ENCODE measurements at regions not wholly inside any gene's neighbourhood (a gene's known extent, or its start where the extent isn't known, plus 50 kb on each side); places are given as distances from the start of the nearest gene placed in this dataset.
"Not testable (repeated sequence)": the region's sequence is repeated elsewhere in the genome, so short reads cannot be mapped to it uniquely, and the experiment has no call there.

DNA sequence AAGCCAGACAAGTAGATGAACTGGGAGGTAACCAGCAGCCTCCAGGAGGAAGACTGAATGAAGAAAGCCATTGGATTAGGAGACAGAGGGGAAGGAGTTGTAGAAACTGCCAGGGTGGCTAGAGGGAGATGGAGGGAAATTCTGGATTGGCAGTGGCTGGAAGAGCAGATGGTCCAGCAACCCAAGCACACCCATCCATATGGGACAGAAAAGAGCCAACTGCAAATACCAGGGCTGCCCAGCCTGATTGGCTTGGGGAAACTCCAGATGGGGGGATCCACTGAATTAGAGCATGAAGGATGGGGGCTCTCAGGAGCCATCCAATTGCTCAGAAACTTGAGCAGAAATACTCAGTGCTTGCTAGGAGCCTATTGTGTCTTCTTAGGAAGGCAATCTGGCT is 173.5 kb upstream of the EPB41L3 start:
- Histone ChIP-seq H3K4me3 (ENCODE audit: low read depth, low read length) (no peak overlapping the region), H3K9ac (ENCODE audit: low read depth, low read length) (no peak overlapping the region), H3K27me3 (ENCODE audit: control insufficient read depth, insufficient read depth, low read length) (no peaks in the 10 kb centered on the region), H3K36me3 (ENCODE audit: control insufficient read depth, insufficient read depth, low read length) (no peaks in the 10 kb centered on the region), H3K9me3 (ENCODE audit: control insufficient read depth, insufficient read depth, low read length) (no peaks in the 10 kb centered on the region), H3K4me1 (ENCODE audit: control insufficient read depth, insufficient read depth, low read length) (no peaks in the 10 kb centered on the region)

DNA sequence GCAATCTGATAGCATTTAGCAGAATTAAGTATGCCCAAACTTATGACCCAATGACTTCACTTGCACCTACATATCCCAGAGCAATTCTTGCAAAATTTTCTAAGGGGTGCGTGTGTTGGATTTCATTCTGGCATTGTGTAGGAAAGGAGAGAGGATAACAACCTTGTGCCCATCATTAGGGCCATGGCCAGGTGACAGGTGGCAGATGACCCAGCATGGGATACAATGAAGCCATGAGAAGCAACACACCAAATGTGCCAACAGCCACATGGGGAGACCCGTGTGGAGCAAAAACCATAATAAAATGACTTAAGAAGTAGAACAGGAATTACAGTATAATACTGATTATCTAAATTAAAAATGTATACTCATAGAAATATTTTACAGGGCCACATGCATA is 166.9 kb upstream of the EPB41L3 start:
- Histone ChIP-seq H3K9ac (ENCODE audit: low read depth, low read length) (no peak overlapping the region), H3K4me1 (ENCODE audit: control insufficient read depth, insufficient read depth, low read length) (no peaks in the 10 kb centered on the region), H3K36me3 (ENCODE audit: control insufficient read depth, insufficient read depth, low read length) (no peaks in the 10 kb centered on the region), H3K4me3 (ENCODE audit: low read depth, low read length) (no peak overlapping the region), H3K9me3 (ENCODE audit: control insufficient read depth, insufficient read depth, low read length) (no peaks in the 10 kb centered on the region), H3K27me3 (ENCODE audit: control insufficient read depth, insufficient read depth, low read length) (no peaks in the 10 kb centered on the region)

DNA sequence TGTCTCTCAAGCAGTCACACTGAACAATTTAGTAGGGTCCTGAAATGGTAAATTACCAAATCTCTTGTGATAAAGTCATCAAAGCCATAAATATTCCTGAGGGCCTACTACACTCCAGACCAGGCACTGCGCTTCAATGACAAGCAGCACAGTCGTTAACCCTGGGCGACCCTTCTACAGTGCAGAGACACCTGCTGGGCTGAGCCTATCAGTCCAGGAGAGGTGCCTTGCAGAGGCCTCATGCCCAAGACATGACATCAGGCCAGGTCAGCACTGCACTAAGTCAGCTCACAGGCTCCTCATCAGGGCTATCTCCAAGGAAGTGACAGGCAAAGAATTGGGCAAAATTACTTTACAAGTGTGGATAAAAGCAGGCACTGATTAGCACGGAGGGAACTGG is 166.4 kb upstream of the EPB41L3 start:
- H3K27me3 ChIP-seq (ENCODE audit: control insufficient read depth, insufficient read depth, low read length) = no peaks in the 10 kb centered on the region
- no peaks in the 10 kb centered on the region for H3K9me3 ChIP-seq (ENCODE audit: control insufficient read depth, insufficient read depth, low read length)
- H3K4me3 ChIP-seq (ENCODE audit: low read depth, low read length) = no peak overlapping the region
- no peaks in the 10 kb centered on the region for H3K36me3 ChIP-seq (ENCODE audit: control insufficient read depth, insufficient read depth, low read length)
- H3K4me1 ChIP-seq (ENCODE audit: control insufficient read depth, insufficient read depth, low read length) = no peaks in the 10 kb centered on the region
- no peak overlapping the region for H3K9ac ChIP-seq (ENCODE audit: low read depth, low read length)

DNA sequence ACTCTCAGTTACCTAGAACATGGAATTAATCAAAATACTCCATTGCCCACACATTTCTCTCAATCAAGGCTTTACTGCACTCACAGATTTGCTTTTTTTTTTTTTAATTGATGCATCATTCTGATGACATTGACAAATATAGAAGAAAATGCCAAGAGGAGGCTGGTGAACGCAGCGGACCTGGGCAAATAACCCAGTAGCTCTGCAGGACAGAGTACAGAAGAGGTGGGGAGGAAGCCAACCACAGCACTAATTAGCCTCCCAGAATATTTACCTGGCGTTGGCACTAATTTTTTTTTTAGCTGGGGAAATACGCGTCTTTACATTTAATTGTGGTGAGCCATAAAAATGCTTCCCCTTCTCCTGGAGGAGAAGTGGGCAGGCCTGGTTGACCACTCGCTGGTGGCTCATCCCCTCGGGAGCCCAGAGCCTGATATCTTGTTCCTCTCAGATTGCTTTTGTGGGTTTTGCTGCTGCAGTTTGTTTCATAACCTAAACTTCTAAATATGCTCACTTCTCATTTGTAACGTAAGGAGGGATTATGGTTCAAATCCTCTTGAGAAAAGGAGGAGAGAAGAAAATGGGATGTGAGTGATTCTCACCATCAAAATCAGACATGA is 165.8 kb upstream of the EPB41L3 start:
- H3K9ac ChIP-seq (ENCODE audit: low read depth, low read length) = no peak overlapping the region
- no peaks in the 10 kb centered on the region for H3K27me3 ChIP-seq (ENCODE audit: control insufficient read depth, insufficient read depth, low read length)
- no peaks in the 10 kb centered on the region for H3K36me3 ChIP-seq (ENCODE audit: control insufficient read depth, insufficient read depth, low read length)
- no peaks in the 10 kb centered on the region for H3K4me1 ChIP-seq (ENCODE audit: control insufficient read depth, insufficient read depth, low read length)
- no peaks in the 10 kb centered on the region for H3K9me3 ChIP-seq (ENCODE audit: control insufficient read depth, insufficient read depth, low read length)
- no peak overlapping the region for H3K4me3 ChIP-seq (ENCODE audit: low read depth, low read length)

DNA sequence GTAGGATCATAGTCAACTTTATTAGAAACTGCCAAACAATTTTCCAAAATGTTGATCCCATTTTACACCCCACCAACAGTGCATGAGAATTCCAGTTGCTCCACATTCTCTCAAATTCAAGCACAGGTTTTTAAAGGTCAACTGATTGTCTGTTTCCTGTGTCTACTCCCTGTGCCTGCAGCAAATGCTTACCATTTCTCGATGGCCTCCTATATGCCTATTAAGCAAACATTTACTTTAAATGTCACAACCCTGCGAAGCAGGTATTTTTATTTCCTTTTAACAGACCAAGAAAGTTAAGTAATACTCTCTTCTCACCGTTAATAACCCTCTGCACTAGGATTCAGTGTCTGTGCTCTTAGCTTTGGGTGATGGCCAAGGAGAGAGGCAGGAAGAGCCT is 163.8 kb upstream of the EPB41L3 start:
- Histone ChIP-seq H3K4me1 (ENCODE audit: control insufficient read depth, insufficient read depth, low read length) (no peaks in the 10 kb centered on the region), H3K9ac (ENCODE audit: low read depth, low read length) (no peak overlapping the region), H3K4me3 (ENCODE audit: low read depth, low read length) (no peak overlapping the region), H3K36me3 (ENCODE audit: control insufficient read depth, insufficient read depth, low read length) (no peaks in the 10 kb centered on the region), H3K27me3 (ENCODE audit: control insufficient read depth, insufficient read depth, low read length) (no peaks in the 10 kb centered on the region), H3K9me3 (ENCODE audit: control insufficient read depth, insufficient read depth, low read length) (no peaks in the 10 kb centered on the region)

DNA sequence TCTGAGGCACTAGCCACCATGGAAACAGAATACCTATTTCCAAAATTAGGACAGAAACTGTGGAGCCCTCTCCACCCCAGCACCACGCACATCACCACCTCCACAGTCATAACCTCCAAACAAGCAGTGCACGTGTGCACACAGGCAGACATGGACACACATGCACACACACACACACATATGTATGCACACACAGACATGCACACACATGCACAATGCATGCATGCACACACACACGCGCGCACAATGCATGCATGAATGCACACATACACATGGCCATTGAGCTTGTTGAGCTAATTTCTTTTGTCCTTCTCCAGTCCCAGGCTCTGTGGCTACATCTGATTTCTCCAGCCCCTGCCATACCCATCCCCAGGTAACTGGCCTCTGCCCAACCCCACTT is 161.6 kb upstream of the EPB41L3 start:
- no peaks in the 10 kb centered on the region for H3K4me1 ChIP-seq (ENCODE audit: control insufficient read depth, insufficient read depth, low read length)
- H3K9ac ChIP-seq (ENCODE audit: low read depth, low read length) = no peak overlapping the region
- H3K27me3 ChIP-seq (ENCODE audit: control insufficient read depth, insufficient read depth, low read length) = no peaks in the 10 kb centered on the region
- H3K9me3 ChIP-seq (ENCODE audit: control insufficient read depth, insufficient read depth, low read length) = no peaks in the 10 kb centered on the region
- no peak overlapping the region for H3K4me3 ChIP-seq (ENCODE audit: low read depth, low read length)
- no peaks in the 10 kb centered on the region for H3K36me3 ChIP-seq (ENCODE audit: control insufficient read depth, insufficient read depth, low read length)

DNA sequence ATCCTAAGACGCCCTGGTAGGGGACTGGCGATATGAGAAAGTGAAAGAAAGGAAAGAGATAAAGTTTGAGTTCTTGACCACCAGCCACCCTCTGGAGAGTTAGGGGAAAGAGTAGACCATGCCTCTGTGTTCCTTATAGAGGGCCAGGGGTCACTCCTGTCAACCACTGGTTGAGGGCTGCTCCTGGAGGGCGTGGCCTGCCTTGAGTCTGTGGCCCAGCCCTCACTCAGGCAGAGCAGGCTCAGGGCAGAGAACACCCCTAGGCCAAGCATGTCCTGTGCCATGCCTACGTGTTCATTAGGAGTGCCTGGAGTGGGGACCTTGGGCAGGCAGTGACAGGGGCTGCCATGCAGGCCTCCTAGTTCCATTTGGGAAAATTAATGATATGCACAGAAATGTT is 161.1 kb upstream of the EPB41L3 start:
- no peaks in the 10 kb centered on the region for H3K27me3 ChIP-seq (ENCODE audit: control insufficient read depth, insufficient read depth, low read length)
- H3K4me1 ChIP-seq (ENCODE audit: control insufficient read depth, insufficient read depth, low read length) = no peaks in the 10 kb centered on the region
- H3K36me3 ChIP-seq (ENCODE audit: control insufficient read depth, insufficient read depth, low read length) = no peaks in the 10 kb centered on the region
- H3K9ac ChIP-seq (ENCODE audit: low read depth, low read length) = no peak overlapping the region
- H3K4me3 ChIP-seq (ENCODE audit: low read depth, low read length) = no peak overlapping the region
- H3K9me3 ChIP-seq (ENCODE audit: control insufficient read depth, insufficient read depth, low read length) = no peaks in the 10 kb centered on the region

DNA sequence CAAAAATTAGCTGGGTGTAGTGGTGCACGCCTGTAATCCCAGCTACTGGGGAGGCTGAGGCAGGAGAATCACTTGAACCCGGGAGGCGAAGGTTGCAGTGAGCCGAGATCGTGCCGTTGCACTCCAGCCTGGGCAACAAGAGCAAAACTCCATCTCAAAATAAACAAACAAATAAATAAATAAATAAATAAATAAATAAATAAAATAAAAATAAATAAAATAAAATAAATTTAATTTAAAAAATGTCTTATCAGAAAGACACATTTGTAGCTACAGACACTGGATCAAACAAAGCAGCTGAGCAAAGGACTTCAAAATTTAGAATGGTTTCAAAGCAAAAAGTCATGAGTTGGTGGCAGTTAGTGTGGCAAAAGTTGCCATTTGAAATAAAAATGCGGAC is 158.2 kb upstream of the EPB41L3 start:
- not testable (repeated sequence) for H3K9me3 ChIP-seq (ENCODE audit: control insufficient read depth, insufficient read depth, low read length); H3K36me3 ChIP-seq (ENCODE audit: control insufficient read depth, insufficient read depth, low read length); H3K27me3 ChIP-seq (ENCODE audit: control insufficient read depth, insufficient read depth, low read length); H3K4me1 ChIP-seq (ENCODE audit: control insufficient read depth, insufficient read depth, low read length); H3K4me3 ChIP-seq (ENCODE audit: low read depth, low read length); H3K9ac ChIP-seq (ENCODE audit: low read depth, low read length)

DNA sequence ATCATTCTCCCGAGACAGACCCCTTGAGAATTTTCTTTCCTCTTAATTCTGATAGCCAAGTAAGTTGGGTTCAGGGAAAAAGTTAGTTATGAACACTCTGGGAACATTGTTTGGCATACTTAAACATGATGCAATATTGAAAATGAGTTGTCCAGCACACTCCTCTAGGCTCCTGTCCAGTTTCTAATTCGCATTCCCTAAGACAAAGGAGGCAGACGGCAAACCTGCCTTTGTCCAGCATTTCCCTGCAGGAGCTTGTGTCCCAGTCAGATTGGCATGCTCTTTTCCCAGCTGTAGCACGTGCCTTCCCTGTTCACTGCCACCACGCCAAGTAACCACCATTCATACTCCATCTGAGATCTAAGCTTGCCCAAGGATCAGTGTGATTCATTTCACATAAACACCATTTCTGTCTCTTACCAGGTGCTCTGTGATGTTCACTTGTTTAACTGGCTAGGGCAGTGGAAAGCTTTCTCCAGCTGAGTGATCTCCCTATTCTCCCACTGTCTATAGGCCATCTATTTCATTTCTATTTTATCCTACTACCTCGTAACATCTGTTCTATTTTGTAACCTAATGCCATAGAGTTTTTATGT is 150.0 kb upstream of the EPB41L3 start:
- no peak overlapping the region for H3K9ac ChIP-seq (ENCODE audit: low read depth, low read length)
- H3K9me3 ChIP-seq (ENCODE audit: control insufficient read depth, insufficient read depth, low read length) = no peaks in the 10 kb centered on the region
- no peaks in the 10 kb centered on the region for H3K4me1 ChIP-seq (ENCODE audit: control insufficient read depth, insufficient read depth, low read length)
- no peaks in the 10 kb centered on the region for H3K27me3 ChIP-seq (ENCODE audit: control insufficient read depth, insufficient read depth, low read length)
- no peaks in the 10 kb centered on the region for H3K36me3 ChIP-seq (ENCODE audit: control insufficient read depth, insufficient read depth, low read length)
- H3K4me3 ChIP-seq (ENCODE audit: low read depth, low read length) = no peak overlapping the region

DNA sequence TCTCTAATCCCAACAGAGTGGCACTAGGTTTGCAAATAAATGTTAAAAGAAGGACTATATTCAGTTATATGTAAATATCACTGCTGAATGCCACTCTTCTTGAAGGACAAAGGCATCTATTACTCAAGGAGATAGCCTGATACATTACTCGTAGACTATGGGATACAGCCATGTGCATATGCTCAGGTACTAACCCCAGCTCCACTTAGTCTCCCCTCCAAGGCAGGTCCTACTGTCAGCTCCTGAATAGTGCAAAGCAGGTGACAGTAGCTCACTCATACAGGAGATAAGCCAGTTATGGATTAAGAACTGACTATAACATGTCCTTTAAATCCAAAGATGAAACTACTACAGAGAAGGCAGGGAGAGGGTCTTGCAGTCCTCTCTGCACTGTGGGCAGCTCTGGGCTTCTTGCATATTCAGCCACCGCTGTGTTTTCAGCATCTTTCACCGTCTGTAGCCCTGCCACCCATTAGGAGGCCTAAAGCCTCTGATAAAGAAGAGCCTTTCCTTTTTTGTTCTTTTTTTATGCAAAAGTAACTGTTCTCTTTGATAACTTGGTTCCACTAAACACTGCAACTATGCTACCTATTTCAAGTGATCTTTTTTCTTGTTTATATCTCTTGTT is 135.1 kb upstream of the EPB41L3 start:
- Histone ChIP-seq H3K4me1 (ENCODE audit: control insufficient read depth, insufficient read depth, low read length) (peaks cover 15% of the 10 kb centered on the region), H3K9me3 (ENCODE audit: control insufficient read depth, insufficient read depth, low read length) (no peaks in the 10 kb centered on the region), H3K4me3 (ENCODE audit: low read depth, low read length) (no peak overlapping the region), H3K9ac (ENCODE audit: low read depth, low read length) (no peak overlapping the region), H3K27me3 (ENCODE audit: control insufficient read depth, insufficient read depth, low read length) (no peaks in the 10 kb centered on the region), H3K36me3 (ENCODE audit: control insufficient read depth, insufficient read depth, low read length) (no peaks in the 10 kb centered on the region)

DNA sequence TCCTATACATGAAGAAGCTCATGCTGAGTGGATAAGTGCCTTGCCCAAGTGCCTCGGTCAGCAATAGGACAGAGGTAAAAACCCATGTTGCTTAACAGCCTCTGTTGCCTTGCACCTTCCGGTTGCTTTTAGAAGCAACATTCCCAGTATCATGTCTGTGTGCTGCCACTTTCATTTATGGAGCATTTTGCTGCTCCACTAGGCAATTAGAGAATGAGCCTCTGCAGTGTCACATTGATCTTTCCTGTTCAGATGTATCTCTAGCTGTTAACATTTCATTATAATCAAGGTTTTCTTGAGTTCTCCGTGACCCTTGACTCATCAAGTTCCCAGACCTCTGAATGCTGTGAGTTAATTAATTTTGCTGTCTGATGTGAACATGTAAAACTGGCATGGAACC is 134.5 kb upstream of the EPB41L3 start:
- peaks cover 15% of the 10 kb centered on the region for H3K4me1 ChIP-seq (ENCODE audit: control insufficient read depth, insufficient read depth, low read length)
- no peak overlapping the region for H3K9ac ChIP-seq (ENCODE audit: low read depth, low read length)
- H3K9me3 ChIP-seq (ENCODE audit: control insufficient read depth, insufficient read depth, low read length) = no peaks in the 10 kb centered on the region
- no peaks in the 10 kb centered on the region for H3K27me3 ChIP-seq (ENCODE audit: control insufficient read depth, insufficient read depth, low read length)
- H3K36me3 ChIP-seq (ENCODE audit: control insufficient read depth, insufficient read depth, low read length) = no peaks in the 10 kb centered on the region
- no peak overlapping the region for H3K4me3 ChIP-seq (ENCODE audit: low read depth, low read length)

DNA sequence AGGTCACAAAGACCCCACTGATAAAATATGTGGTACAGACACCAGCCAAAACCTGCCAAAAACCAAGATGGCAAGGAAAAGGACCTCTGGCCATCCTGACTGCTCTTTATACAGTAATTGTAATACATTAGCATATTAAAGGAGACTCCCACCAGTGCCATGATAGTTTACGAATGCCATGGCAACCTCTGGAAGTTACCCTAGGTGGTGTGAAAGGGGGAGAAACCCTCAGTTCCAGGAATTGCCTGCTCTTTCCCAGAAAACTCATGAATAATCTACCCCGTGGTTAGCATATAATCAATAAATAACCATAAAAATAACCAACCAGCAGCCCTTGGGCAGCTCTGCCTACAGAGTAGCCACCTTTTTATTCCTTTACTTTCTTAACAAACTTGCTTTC is 129.8 kb upstream of the EPB41L3 start:
- peaks cover 5% of the 10 kb centered on the region for H3K4me1 ChIP-seq (ENCODE audit: control insufficient read depth, insufficient read depth, low read length)
- H3K9me3 ChIP-seq (ENCODE audit: control insufficient read depth, insufficient read depth, low read length) = no peaks in the 10 kb centered on the region
- no peaks in the 10 kb centered on the region for H3K27me3 ChIP-seq (ENCODE audit: control insufficient read depth, insufficient read depth, low read length)
- no peak overlapping the region for H3K4me3 ChIP-seq (ENCODE audit: low read depth, low read length)
- H3K36me3 ChIP-seq (ENCODE audit: control insufficient read depth, insufficient read depth, low read length) = no peaks in the 10 kb centered on the region
- no peak overlapping the region for H3K9ac ChIP-seq (ENCODE audit: low read depth, low read length)
